ENCODE measurements at regions not wholly inside any gene's neighbourhood (a gene's known extent, or its start where the extent isn't known, plus 50 kb on each side); places are given as distances from the start of the nearest gene placed in this dataset.

DNA sequence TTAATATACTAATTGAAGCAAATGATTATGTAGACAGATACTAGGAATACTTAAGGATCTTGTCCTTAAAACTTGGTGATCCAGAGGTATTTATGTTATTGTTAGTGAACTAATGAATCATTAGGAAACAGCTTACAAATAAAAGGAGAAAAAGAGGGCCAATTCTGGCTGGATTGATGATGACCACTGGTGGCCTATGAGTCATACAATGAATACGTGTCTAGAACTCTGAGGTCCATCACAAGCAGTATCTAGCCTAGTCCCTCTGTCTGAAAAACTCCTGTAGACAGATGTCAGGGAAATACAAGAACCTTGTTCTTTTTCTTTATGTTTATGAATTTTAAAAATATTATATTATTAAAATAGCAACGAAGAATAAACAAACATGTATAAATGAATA lies 51.7 kb upstream of the RTL1 start:
- DNase-seq, result no peak

DNA sequence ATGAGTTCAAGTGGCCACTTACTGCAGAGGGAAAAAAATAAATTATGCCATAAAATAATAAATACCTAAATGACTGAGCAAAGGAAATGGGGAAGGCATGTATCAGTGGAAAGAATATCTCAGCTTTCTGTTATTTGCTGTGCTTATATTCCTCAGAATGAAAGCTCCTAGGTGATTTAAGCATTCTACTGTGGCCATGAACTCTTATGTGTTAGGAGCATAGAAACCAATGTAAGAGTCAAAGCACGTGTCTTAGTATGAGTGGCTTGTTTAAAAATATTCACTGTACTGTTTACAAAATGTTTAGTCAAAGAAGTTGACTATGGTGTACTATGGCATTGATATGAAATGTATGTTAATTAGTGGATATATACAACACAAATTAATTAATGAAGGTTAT lies 59.0 kb upstream of the RTL1 start:
- no peak for DNase-seq

DNA sequence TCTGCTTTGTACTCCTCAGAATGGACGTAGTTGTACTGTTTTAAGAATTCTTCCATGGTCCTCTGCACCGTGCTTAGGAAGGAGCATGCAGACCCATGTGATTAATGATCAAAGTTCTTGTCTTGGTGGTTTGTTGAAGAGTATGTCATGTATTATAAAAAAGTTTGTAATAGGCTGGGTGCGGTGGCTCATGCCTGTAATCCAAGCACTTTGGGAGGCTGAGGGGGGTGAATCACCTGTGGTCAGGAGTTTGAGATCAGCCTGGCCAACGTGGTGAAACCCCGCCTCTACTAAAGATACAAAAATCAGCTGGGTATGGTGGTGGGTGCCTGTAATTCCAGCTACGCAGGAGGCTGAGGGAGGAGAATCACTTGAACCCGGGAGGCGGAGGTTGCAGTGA lies 61.8 kb upstream of the RTL1 start:
- DNase-seq, result no peak

DNA sequence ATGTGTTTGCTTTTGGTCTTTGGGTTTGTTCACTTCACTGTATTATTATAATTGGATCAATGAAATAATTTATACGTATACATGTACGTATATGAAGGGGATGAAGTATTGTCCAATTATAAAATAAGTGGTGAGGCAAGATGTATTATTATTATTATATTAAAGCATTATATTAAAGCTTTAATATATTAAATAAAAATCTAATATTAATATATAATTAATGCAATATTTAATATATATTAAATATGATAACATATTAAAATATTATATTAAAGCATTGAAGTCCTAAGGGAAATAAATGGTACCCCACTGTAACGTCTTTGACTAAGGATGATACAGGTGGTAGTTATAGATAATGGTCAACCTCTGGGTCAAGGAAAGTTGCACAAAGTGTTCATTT lies 63.7 kb upstream of the RTL1 start:
- DNase-seq, result no peak

DNA sequence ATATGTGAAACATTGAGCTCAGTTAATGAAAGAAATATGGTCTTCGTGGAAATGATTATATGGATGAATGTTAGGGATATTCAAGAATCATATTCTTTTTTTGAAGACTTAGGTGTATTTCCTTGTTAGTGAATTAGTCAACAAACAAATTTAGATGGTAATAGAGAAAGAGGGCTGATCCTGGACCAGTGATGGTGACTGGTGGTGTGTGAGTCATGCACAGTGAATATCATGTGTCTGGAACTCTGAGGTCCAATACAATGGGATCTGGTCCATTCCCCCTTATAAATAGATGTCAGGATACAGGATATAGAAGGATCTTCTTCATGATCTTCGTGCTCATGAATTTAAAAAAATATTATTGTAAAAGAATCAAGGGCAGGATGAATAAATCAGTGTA lies 64.4 kb upstream of the RTL1 start:
- no peak for DNase-seq

DNA sequence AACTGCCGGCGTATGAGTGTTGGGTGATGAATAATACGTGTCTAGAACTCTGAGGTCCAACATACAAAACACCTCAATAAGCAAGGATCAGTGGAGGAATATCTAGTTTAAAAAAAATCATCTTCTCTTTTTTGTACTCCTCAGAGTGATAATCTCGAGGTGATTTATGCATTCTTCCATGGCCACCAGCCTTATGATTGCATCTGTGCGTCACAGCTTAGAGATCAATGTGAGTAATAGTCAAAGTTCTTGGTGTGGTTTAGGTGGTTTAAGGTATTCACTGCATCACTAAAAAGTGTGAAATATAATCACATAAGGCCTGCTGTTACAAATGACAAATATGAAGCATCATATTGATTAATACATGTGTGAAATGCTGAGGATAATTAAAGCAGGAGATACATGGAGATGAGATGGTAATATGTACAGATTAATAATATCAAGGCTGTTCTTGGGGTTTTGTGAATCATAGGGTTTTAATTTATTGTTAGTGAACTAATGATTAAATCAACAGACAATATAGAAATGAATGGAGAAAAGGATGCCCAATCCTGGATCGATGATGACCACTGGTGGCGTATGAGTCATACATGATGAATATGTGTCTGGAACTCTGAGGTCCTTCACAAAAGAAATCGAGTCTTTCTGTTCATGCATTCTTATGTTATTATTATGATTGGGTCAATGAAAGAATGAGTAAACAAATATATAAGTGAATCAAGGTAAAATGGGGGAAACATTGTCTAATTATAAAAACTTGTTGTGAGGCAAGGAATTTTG lies 68.8 kb upstream of the RTL1 start:
- no peak for DNase-seq

DNA sequence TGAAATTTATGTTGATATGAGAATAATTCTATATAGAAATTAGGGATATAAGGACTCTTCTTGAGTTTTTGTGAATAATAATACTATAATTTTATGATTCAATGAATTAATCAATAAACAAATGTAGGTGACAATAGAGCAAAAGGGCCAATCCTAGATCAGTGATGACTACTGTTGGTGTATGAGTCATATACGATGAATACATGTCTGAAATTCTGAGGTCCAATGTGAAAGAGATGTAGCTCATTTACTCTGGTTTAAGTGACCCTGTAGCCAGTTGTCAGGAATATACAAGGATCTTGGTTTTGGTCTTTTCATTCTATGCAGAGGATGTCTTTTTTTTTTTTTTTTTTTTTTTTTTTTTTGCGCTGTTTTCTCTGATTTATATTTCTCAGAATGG lies 72.1 kb upstream of the RTL1 start:
- no peak for DNase-seq

DNA sequence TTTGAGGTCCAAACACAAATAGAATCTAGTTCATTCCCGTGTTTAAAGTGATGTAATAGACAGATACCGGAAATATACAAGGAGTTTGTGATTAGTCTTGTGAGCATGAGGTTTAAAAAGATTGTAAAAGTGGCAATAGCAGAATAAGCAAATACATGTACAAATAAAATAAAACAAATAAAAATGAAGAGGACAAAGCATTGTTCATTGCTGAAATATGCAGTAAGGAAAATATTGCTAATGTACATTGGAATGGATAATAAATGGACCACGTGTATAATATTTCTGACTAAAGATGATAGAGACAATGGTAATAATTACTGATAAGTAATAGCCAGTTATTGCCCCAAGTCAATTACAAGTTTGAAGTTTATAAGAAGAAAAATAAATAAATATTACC lies 75.6 kb upstream of the RTL1 start:
- no peak for DNase-seq

DNA sequence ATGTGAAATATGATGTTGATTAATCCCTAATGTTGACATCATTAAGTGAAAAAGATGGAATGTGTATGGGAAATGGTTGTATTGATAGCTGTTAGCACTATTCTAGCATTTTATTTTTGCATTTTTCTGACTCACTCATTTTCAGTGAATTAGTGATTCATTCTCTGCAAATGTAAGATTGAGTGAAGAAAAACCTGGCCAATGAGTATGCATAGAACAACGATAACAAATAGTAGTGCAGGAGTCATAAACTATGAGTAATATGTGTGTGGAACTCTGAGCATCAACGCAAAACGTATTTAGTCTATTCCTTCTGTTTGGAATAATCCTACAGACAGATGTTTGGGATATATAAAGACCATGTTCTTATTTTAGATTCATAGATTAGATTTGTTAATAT lies 76.3 kb upstream of the RTL1 start:
- no peak for DNase-seq

DNA sequence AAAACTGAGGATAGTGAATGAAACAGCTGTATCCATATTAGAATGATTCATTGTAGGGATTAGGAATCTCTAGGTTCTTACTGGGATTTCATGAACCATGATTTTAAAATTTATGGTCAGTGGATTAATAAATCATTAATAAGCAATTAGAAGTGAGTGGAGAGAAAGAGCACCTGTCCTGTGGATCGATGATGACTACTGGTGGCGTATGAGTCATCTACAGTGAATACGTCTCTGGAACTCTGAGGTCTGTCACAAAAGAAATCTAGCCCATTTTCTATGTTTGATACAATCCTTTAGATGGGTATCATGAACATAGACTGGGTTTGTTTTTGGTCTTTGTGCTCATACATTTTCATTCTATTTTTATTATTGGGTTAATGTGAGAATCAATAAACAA lies 77.3 kb upstream of the RTL1 start:
- no peak for DNase-seq

DNA sequence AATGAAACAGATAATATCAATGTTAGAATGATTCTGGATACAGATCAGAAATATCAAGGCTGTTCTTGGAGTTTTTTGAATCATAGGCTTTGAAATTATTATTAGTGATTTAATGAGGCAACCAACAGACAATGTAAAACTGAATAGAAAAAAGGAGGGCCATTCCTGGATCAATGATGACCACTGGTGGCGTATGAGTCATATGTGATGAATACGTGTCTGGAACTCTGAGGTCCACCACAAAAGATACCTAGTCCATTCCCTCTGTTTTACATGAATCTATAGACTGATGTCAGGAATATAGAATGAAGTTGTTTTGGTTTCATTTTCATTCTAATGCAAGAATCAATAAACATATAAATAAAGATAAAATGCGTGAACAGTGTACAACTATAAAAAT lies 78.3 kb upstream of the RTL1 start:
- no peak for DNase-seq

DNA sequence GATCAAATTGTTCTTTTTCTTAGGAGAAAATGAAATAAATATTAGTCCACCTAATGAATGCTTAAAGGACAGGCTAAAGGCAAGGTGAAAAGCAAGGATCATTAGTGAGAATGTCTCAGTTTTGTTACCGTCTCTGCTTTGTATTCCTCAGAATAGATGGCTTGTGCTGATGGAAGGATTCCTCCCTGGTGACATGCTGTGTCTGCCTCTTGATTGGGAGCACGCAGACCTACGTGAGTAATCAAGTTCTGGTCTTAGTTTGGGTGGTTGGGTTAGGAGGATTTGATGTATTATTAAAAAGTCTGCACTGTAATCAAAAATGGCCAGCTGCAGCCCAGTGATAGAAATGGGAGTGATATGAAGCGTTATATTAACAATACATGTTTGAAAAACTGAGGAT lies 78.8 kb upstream of the RTL1 start:
- DNase-seq, result no peak

DNA sequence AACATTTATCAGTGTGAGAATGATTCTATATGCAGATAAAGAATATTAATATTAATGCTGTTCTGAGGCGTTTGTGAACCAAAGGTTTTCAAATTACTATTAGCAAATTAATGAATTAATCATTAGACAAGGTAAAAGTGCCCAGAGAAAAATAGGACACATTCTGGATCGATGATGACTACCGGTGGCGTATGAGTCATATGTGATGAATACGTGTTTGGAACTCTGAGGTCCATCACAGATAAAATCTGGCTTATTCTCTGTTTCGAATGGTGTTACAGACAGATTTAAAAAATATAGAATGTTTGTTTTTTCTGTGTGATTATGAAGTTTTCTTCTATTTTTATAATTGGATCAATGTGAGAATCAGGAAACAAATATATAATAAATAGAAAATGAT lies 79.2 kb upstream of the RTL1 start:
- no peak for DNase-seq

DNA sequence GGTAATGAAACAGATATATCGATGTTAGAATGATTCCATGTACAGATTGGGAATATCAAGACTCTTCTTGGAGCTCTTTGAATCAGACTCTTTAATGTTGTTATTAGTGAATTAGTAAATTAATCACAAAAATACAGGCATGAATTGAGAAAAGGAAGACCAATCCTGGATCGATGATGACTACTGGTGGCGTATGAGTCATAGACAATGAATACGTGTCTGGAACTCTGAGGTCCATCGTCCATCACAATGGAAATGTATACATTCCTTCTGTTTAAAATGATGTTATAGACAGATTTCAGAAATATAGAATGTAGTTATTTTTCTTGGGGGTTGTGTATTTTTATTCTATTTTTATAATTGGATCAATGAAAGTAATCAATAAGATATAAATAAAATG lies 80.2 kb upstream of the RTL1 start:
- no peak for DNase-seq

DNA sequence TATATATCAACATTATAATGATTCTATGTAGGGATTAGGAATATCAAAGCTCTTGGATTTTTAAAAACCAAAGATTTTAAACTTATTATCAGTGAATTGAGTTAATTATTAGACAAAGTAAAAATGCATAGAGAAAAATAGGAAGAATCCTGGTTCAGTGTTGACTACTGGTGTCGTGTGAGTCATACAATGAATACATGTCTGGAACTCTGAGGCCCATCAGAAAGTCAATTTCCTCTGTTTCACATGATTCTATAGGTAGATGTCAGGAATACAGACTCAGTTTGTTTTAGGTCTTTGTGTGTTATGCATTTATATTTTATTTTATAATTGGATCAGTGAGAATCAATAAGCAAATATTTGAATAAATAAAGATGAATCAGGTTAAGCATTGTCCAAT lies 84.5 kb upstream of the RTL1 start:
- no peak for DNase-seq

DNA sequence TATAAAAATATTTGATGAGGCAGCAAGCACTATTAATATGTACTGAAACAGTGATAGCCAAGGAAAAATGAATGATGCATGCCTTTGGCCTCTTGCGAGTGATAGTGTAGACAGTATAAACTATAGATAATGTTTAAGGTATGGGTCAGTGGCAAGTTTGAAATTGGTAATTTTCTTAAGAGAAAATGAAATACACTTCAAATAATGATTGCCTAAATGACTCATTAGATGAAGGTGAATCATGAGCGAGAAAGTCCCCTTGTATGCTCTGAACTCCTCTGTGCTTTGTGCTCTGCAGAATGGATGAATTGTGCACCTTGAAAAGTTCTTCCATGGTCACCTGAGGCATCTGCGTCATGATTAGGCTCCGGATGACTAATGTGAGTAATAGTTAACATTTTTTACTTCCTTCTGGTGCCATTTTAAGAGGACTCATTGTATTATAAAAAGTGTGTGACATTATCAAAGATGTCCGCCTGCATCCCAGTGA lies 84.9 kb upstream of the RTL1 start:
- no peak for DNase-seq

DNA sequence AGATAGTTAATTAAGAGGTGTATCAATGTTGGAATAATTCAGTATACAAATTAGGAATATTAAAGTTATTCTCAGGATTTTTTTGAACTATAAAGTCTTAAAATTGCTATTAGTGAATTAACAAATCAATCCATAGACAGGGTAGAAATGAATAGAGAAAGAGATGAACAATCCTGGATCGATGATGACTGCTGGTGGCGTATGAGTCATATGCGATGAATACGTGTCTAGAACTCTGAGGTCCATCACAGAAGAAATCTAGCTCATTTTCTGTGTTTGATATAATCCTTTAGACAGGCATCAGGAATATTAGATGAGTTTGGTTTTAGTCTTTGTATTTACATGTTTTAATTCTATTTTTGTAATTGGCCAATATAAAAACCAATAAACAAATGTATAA lies 85.4 kb upstream of the RTL1 start:
- DNase-seq, result no peak

DNA sequence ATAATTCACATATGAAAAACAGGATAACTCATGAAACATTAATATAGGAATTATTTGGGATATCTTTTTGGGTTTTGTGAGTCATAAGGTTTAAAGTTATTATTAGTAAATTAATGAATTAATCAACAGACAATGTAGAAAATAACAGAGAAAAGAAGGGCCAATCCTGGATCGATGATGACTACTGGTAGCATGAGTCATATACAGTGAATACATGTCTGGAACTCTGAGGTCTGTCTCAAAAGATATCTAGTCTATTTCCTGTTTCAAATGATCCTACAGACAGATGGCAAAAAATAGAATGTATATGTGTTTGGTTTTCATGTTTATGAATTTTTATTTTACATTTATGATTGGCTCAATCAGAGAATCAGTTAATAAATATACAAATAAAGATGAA lies 86.4 kb upstream of the RTL1 start:
- DNase-seq, result no peak

DNA sequence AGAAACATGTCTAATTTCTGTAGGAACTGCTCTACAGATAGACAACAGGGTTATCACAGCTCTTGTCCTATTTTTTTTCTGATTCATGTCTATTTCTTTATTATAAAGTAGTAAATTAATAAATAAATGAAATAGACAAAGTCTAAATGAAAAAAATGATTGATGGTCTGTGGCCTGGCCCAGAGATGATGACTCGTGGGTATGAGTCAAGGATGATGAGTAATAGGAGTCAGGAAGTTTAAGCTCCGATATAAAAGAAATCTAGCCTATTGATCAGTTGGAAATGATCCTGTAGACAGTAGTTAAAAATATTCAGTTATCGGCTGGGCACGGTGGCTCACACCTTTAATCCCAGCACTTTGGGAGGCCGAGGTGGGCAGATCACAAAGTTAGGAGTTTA lies 90.6 kb upstream of the RTL1 start:
- no peak for DNase-seq

DNA sequence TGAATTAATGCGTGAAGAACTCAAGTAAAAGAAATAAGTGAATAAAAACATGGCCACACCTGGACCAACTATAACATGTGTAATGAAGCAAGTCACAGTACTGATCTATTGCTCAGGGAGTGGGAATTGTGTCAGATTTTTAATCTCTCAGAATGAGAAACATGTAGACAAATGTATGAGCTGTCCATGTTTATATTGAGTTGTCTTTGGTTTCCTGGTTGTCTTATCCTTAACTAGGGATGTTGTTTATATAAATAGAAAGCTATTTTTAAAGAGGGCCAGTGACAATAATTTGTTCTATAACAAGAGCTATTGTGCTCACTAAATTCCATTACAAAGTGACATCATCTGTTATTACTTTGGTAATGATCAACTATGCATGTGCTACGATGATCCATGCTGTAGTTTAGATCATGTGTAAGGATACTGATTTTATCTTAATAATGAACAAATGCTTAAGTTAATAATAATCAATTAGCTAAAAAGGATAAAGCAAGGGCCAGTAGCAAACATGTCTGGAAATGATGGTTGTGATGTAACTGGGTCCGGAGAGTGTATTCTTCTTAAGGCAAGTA lies 91.3 kb upstream of the RTL1 start:
- no peak for DNase-seq

DNA sequence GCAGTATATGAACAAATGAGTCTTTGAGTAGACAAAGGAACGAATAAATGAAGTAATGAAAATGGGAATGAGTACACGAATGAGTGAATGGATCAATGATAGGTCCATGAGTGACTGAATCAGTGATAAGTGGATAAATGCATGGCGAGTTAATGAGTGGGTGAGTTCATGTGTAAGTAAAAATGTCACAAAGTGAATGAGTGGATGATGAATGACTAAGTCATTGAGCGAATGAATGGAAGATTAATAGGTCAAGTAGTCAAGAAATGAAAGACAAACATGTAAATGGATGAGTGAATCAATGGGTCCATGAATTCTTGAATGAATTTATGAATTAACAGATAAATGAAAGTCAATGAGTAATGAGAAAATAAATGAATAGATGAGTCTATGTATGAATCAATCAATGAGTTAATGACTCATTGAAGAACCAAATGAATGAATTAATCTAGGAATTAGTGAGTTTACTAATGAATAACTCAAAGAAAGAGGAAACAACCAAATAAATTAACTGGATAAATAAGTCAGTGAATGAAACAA lies 97.3 kb upstream of the RTL1 start:
- DNase-seq, result no peak

DNA sequence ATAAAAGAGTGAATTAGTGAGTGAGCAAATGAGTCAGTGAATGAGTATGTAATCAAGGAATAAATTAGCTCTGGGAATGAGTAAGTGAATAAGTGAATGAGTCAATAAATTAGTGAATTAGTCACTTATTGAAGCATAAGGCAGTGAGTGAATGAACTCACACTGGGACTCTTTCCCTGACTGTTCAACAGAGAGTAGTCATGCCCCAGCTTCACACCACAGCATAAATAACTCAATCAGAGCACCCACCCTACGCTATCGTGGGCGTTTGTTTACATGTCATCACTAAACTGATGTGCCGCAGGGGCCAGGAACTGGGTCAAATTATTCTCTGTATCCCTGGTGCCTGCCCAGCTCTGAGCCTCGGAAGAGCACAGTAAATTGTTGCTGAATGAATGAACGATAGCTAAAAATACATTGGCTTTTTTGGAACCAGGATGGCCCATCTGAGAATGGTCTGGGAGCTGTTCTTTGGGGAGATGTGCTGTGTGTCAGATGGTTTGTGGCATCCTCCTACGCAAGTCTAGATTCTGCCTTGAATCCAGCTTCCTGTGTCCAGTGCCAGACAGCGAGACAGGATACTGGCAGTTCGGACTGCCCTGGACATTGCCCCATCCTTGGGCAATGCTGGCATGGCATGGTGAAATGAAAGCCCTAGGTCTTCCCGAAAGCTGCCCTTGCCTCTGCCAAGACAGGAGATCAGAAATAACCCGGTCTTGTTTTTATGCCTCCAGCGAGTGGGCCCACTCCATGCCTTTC lies 98.0 kb upstream of the RTL1 start:
- DNase-seq, result no peak

DNA sequence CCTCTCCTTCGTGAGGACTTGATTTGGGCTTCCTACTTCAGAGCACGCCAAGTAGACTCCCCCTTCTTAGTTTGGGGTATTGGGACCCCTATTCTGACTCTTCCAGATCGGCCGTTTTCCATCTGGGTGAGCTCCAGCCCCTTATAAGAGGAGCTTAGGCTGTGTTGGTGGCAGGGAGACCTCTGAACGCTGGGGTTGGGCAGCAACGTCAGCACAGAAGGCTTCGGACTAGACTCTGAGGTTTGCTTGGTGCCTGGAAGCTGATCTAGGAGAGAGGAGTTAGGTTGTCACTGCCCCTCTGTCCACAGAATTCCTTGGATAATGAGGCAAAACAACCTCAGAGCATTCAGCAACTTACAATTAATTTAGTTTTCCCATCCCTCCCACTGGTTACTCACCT lies 99.2 kb upstream of the RTL1 start:
- DNase-seq, result no peak

Measured in amygdala (tissue), 56 donors.